ENCODE measurements at regions not wholly inside any gene's neighbourhood (a gene's known extent, or its start where the extent isn't known, plus 50 kb on each side); places are given as distances from the start of the nearest gene placed in this dataset.
"Not testable (repeated sequence)": the region's sequence is repeated elsewhere in the genome, so short reads cannot be mapped to it uniquely, and the experiment has no call there.

GRCh38 chr3:26967501-26967900, 344.9 kb downstream of the LRRC3B start:
- no peak for DNase-seq

- DNase-seq: no peak
These were observed 362.1 kb downstream of the LRRC3B start for GRCh38 chr3:26984416-26985390.

GRCh38 chr3:26989037-26989436, 366.5 kb downstream of the LRRC3B start:
- no peak for DNase-seq

- no peak for DNase-seq
These were observed 372.0 kb downstream of the NEK10 start for GRCh38 chr3:26997226-26997625.

- DNase-seq: no peak
These were observed 358.3 kb downstream of the NEK10 start for GRCh38 chr3:27010834-27011233.

DNA sequence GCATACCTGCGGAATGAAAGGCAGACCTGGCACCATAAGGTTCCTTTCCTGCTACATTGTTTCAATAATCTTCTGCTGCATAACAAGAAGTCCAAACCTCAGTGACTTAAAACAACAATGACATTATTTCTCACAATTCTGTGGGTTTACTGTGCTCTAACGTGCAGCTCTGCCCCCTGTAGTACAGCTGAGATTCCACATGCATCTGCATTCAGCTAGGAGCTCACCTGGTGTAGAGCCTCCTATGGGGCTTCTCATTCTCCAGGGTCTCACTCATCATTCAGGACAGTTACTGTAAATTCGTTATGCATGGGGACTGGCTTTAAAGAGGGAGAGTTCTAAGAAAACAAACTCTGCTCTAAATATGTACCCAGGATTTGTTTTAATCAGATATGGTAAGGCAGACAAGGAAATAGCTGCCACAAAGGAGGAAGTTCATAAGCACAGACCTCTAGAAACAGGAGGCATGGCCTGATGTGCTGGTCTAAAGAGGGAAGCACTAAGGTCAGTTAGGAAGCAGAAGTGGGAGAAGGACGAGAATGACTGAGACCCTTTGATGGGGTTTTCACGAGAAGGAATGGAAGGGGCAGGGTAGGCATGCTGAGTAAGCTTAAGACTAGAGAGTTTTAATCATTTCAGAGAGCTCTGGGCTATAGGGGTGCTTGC, 347.0 kb downstream of the NEK10 start:
- no peak for DNase-seq

DNA sequence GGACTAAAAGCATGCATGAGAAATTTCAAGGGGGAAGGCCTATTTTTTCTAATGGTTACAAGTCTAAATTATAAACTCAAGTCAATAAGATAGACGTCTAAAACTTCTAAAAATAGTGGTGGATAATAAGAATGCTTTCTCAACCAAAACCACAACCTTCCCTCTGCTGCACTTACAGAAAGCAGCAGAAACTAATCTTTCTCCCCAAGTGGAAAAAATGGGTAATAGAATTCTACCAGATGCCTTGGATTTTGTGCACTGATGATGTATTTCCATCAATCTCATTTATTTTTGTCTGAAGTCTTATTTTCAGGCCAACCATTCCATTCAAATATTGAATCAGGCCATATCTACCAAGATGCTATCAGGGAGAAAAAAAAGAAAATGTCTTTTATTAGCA, 344.7 kb downstream of the NEK10 start:
- no peak for DNase-seq

GRCh38 chr3:27025718-27026117, 343.5 kb downstream of the NEK10 start:
- DNase-seq: no peak

DNA sequence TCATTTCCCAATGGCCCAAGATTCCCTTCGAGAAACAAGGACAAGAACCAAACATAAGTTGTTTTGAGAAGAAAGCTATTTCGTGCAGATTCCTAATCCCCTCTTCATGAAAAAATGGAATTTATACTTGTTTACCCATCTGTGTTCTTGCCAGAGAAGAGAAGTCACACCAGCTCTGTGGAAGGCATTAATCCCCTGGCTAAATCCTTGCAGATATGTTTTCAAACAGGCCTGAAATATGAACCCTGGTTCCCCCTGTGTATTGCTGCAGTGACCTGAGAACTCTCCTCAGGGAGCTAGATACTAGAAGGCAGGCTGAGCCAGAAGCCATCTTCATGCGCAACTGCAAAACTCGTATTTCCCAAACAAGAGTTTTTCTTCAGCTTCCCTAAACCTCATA, 337.7 kb downstream of the NEK10 start:
- no peak for DNase-seq

DNA sequence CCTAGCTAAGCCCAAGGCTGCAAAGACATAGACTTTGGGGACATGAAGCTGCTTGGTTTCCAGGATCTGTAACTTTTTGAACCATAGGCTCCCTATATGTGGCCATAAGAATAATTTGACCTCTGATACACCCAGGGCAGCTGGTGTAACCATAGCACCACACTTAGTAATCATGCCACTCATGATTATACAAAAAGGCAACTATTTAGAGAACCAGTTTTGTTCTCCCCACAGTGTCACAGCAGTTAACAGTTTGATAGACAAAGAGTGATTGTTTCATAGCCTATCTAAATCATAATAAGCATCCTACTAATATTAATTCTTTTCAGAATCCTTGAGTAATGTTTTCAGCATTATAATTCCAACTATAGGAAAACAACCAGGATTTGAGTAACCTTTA, 334.9 kb downstream of the NEK10 start:
- DNase-seq: no peak

GRCh38 chr3:27040674-27041073, 328.5 kb downstream of the NEK10 start:
- DNase-seq: no peak

- not testable (repeated sequence) for DNase-seq
These were observed 326.6 kb downstream of the NEK10 start for GRCh38 chr3:27042541-27042940.

GRCh38 chr3:27043328-27043955, 325.7 kb downstream of the NEK10 start:
- no peak for DNase-seq

DNA sequence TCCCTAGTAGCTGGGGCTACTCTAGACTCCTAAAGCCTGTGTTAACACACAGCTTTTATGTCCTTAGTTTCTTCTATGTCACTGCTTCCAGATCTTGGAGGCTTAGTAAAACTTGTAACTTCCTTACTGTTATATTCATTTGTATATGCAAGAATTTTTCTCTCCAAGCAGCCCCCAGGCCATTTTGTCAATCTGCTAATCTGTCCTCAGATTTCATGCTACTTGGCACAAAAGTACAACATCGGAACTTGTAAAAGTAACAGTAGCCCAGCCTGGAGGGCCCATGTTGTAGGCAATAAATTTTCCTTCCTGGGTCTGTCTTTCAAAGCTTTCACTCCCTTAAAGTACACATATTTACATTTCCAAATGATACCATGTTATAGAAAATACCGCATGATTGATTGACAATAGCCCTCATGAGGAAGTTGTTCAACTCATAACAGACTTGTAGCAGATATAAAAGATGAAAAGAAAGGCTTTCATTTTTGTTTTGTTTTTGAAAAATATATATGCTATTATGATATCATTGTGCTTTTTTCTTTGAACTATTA, 324.2 kb downstream of the NEK10 start:
- DNase-seq: no peak

DNA sequence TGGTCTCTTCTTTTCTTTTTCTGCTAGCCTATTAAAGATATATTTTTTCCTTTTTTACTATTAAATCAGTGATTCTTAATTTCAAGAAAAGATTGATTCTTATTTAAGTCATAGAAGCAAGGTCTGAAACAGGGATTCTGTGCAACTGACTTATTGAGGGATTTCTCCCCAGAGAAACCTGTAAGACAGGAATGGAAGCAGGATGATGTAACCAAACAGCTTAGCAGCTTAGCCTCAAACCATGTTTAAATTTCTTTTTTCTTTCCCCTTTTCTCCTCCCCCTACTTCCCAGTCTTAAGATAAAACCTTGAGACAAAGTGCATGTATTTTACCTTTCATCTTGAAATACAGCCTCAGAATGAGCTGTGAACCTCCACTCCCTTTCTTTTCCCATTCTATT, 322.8 kb downstream of the NEK10 start:
- DNase-seq: no peak

DNA sequence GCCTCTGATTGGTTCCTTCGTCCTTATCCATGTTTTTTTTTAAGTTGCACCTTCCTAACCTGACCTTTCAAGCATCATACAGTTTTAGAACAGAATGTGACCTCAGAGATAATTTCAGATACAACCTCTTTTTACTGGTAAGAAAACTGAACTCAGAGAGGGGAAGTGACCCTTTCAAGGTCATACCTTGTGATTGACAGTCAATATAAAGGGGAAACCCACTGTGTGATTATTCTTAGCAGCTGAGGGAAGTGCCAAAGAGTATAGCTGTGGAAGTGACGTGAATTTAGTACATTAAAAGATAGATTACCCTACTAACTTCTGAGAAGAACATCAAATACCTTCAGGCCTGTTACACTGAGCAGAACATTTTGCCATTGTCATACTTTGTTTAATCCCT, 319.4 kb downstream of the NEK10 start:
- no peak for DNase-seq

- not testable (repeated sequence) for DNase-seq
These were observed 317.7 kb downstream of the NEK10 start for GRCh38 chr3:27051527-27051926.

DNA sequence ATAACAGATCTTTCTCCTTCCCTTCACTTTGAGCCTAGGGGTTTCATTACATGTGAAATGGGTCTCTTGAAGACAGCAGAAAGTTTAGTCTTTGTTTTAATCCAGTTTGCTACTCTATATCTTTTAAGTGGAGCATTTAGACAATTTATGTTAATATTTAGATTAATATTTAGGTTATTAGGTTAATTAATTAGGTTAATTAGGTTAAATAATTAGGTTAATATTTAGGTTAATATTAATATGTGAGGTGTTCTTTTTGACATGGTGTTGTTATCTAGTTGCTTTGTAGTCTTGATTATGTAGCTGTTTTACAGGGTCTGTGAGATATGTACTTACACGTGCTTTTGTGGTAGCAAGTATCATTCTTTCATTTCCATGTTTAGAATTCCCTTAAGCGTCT, 312.9 kb downstream of the NEK10 start:
- no peak for DNase-seq

- no peak for DNase-seq
These were observed 309.7 kb downstream of the NEK10 start for GRCh38 chr3:27059489-27059888.
